ENCODE measurements at regions not wholly inside any gene's neighbourhood (a gene's known extent, or its start where the extent isn't known, plus 50 kb on each side); places are given as distances from the start of the nearest gene placed in this dataset.

GRCh38 chr7:145779140-145779539 lies 337.5 kb upstream of the CNTNAP2 start:
- no peaks in the 10 kb centered on the region for H3K27me3 Mint-ChIP-seq (ENCODE audit: unreplicated experiment)

DNA sequence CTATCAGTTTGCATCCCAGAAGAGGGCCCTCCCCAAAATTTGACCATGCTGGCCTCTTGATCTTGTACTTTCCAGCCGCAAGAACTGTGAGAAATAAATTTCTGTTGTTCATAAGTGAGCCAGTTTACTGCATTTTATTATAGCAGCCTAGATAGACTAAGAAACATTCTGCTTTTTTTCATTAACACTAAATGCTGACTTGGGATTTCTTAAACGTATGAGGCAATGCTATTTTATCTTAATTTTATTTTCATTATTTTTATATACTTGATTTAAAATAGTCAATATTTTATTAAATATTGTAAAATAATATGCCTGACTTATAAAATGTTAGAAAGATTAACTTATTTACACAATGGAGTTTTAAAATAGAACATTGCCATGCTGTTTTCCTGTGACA lies 341.8 kb upstream of the CNTNAP2 start:
- H3K4me1 Mint-ChIP-seq (ENCODE audit: unreplicated experiment), result no peaks in the 10 kb centered on the region
- no peak overlapping the region for H3K4me3 Mint-ChIP-seq (ENCODE audit: unreplicated experiment)
- H3K27me3 Mint-ChIP-seq (ENCODE audit: unreplicated experiment), result no peaks in the 10 kb centered on the region
- no peak for DNase-seq (ENCODE audit: extremely low spot score, unreplicated experiment)
- TF ChIP-seq CTCF (IDR thresholded peaks at IDR 0.05), result no peak
- no peaks in the 10 kb centered on the region for H3K36me3 Mint-ChIP-seq (ENCODE audit: unreplicated experiment)
- H3K9me3 Mint-ChIP-seq (ENCODE audit: unreplicated experiment), result peaks cover 10% of the 10 kb centered on the region
- no peak overlapping the region for H3K27ac Mint-ChIP-seq (ENCODE audit: unreplicated experiment)

More at GRCh38 chr7:145779140-145779539, 337.5 kb upstream of the CNTNAP2 start:
- Mint-ChIP-seq H3K27ac (ENCODE audit: unreplicated experiment) (no peak overlapping the region), H3K4me1 (ENCODE audit: unreplicated experiment) (no peaks in the 10 kb centered on the region), H3K36me3 (ENCODE audit: unreplicated experiment) (no peaks in the 10 kb centered on the region), H3K4me3 (ENCODE audit: unreplicated experiment) (no peak overlapping the region), H3K9me3 (ENCODE audit: unreplicated experiment) (no peaks in the 10 kb centered on the region)
- DNase-seq (ENCODE audit: extremely low spot score, unreplicated experiment), result no peak
- no peak for TF ChIP-seq CTCF (IDR thresholded peaks at IDR 0.05)

DNA sequence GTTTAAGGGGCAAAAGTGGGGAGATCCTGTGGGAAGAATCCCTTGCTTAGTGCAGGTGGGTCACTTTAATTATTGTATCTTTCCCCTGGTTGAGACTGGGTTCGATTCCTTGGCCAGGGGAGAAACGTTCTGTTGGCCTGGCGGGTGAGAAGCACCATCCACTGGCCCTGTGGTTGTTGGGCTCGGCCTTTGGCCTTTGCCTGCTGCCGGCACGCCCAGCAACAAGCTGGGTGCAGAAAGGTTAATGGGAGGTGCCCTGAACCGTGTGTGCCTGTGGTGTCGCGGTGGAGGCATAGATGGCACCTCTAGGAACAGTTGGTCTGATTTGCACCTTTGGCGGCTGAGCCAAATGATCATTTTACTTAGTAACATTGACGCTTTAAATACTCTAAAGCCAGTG lies 363.6 kb upstream of the CNTNAP2 start:
- H3K27me3 Mint-ChIP-seq (ENCODE audit: unreplicated experiment), result no peaks in the 10 kb centered on the region
- TF ChIP-seq CTCF (IDR thresholded peaks at IDR 0.05), result no peak
- peaks cover 32% of the 10 kb centered on the region for H3K9me3 Mint-ChIP-seq (ENCODE audit: unreplicated experiment)
- H3K36me3 Mint-ChIP-seq (ENCODE audit: unreplicated experiment), result no peaks in the 10 kb centered on the region
- no peaks in the 10 kb centered on the region for H3K4me1 Mint-ChIP-seq (ENCODE audit: unreplicated experiment)
- no peak overlapping the region for H3K27ac Mint-ChIP-seq (ENCODE audit: unreplicated experiment)
- no peak overlapping the region for H3K4me3 Mint-ChIP-seq (ENCODE audit: unreplicated experiment)
- DNase-seq (ENCODE audit: extremely low spot score, unreplicated experiment), result no peak

- Mint-ChIP-seq H3K27me3 (ENCODE audit: unreplicated experiment) (no peaks in the 10 kb centered on the region), H3K9me3 (ENCODE audit: unreplicated experiment) (peaks cover 4% of the 10 kb centered on the region), H3K36me3 (ENCODE audit: unreplicated experiment) (no peaks in the 10 kb centered on the region), H3K27ac (ENCODE audit: unreplicated experiment) (no peak overlapping the region), H3K4me1 (ENCODE audit: unreplicated experiment) (no peaks in the 10 kb centered on the region), H3K4me3 (ENCODE audit: unreplicated experiment) (no peak overlapping the region)
- no peak for DNase-seq (ENCODE audit: extremely low spot score, unreplicated experiment)
- TF ChIP-seq CTCF (IDR thresholded peaks at IDR 0.05), result no peak
Measured at GRCh38 chr7:145737617-145738016, 379.0 kb upstream of the CNTNAP2 start.

- Mint-ChIP-seq H3K27me3 (ENCODE audit: unreplicated experiment) (no peaks in the 10 kb centered on the region), H3K4me3 (ENCODE audit: unreplicated experiment) (no peak overlapping the region), H3K4me1 (ENCODE audit: unreplicated experiment) (no peaks in the 10 kb centered on the region), H3K36me3 (ENCODE audit: unreplicated experiment) (no peaks in the 10 kb centered on the region), H3K27ac (ENCODE audit: unreplicated experiment) (no peak overlapping the region), H3K9me3 (ENCODE audit: unreplicated experiment) (peaks cover 9% of the 10 kb centered on the region)
- no peak for TF ChIP-seq CTCF (IDR thresholded peaks at IDR 0.05)
- DNase-seq (ENCODE audit: extremely low spot score, unreplicated experiment), result no peak
Measured at GRCh38 chr7:145735061-145735460, 381.5 kb upstream of the CNTNAP2 start.

Measured in osteocyte (in vitro differentiated cells).